Breast epithelium (tissue), 4 donors: ENCODE measurements at regions not wholly inside any gene's neighbourhood (a gene's known extent, or its start where the extent isn't known, plus 50 kb on each side); places are given as distances from the start of the nearest gene placed in this dataset.

Experiments
- DNase-seq, 2 donors: peaks; one replicate each; pipeline ENCODE4 v3.0.0-alpha.2; 2019; ENCODE audit warnings: low spot score in 2 of 2
- H3K27ac ChIP-seq, 2 donors: fragments of 200-600 bp; sonication (generic) in 1 of 2; one replicate each; pipeline ENCODE4 v1.5.1; 2016 to 2019; ENCODE audit warnings: mild to moderate bottlenecking in 1 of 2
- H3K27me3 ChIP-seq, 2 donors: fragments of 200-600 bp; sonication (generic) in 1 of 2; one replicate each; pipeline versions ENCODE4 v1.5.1 to v1.6.0; 2017 to 2019; ENCODE audit warnings: control low read depth in 1 of 2, mild to moderate bottlenecking in 1 of 2
- H3K36me3 ChIP-seq: fragments of 200-600 bp; one replicate; pipeline ENCODE4 v1.5.1; 2019
- H3K4me1 ChIP-seq, 2 donors: fragments of 200-600 bp; sonication (generic); one replicate each; pipeline ENCODE4 v1.5.1; 2016 to 2019; ENCODE audit warnings: control low read depth in 1 of 2
- H3K4me3 ChIP-seq, 3 donors: fragments of 200-600 bp; sonication (generic); 1 replicate in 2 of 3; 2 replicates in 1 of 3; pipeline ENCODE4 v1.5.1; 2016 to 2019; ENCODE audit warnings: mild to moderate bottlenecking in 3 of 3, moderate library complexity in 2 of 3
- H3K9me3 ChIP-seq, 2 donors: fragments of 200-600 bp; sonication (generic) in 1 of 2; one replicate each; pipeline ENCODE4 v1.5.1; 2016 to 2019; ENCODE audit warnings: control low read depth in 1 of 2
- CTCF ChIP-seq, 3 donors: fragments of 450-650 bp; IDR thresholded peaks; one replicate each; pipeline ENCODE4 v1.5.1; 2016 to 2017; ENCODE audit warnings: antibody characterized with exemption in 3 of 3, mild to moderate bottlenecking in 3 of 3, moderate library complexity in 3 of 3
- POLR2A ChIP-seq: fragments of 450-650 bp; IDR thresholded peaks from one replicate; pipeline ENCODE4 v1.6.1; 2016; ENCODE audit warnings: antibody characterized with exemption, mild to moderate bottlenecking, moderate library complexity
- POLR2AphosphoS5 ChIP-seq, 3 donors: sonication (generic); formaldehyde crosslinking; IDR thresholded peaks; one replicate each; pipeline ENCODE4 v1.6.1; 2017; ENCODE audit warnings: antibody characterized with exemption in 3 of 3
- intact Hi-C: fragments of 100-400 bp; cut with DNase I; formaldehyde crosslinking; loops from one replicate; pipeline ENCODE4 v1.15.1; 2023; ENCODE audit warnings: low total_unique reads

GRCh38 chr10:105644091-105644490, 1003.0 kb downstream of the SORCS3 start:
- intact Hi-C loops, result no loop called here
- Histone ChIP-seq H3K27me3 (no peaks in the 10 kb centered on the region), H3K36me3 (no peaks in the 10 kb centered on the region), H3K4me1 (no peaks in the 10 kb centered on the region), H3K27ac (no peak overlapping the region), H3K9me3 (no peaks in the 10 kb centered on the region), H3K4me3 (no peak overlapping the region)
- TF ChIP-seq POLR2AphosphoS5 (IDR thresholded peaks at IDR 0.05) (no peak), POLR2A (no peak), CTCF (IDR thresholded peaks at IDR 0.05) (no peak)
- no peak for DNase-seq

- no peak overlapping the region for H3K27ac ChIP-seq
- no peak overlapping the region for H3K4me3 ChIP-seq
- TF ChIP-seq POLR2AphosphoS5 (IDR thresholded peaks at IDR 0.05) (no peak), POLR2A (no peak), CTCF (IDR thresholded peaks at IDR 0.05) (no peak)
- H3K36me3 ChIP-seq, result no peaks in the 10 kb centered on the region
- intact Hi-C loops, result no loop called here
- DNase-seq, result no peak
- no peaks in the 10 kb centered on the region for H3K27me3 ChIP-seq
- no peaks in the 10 kb centered on the region for H3K9me3 ChIP-seq
- H3K4me1 ChIP-seq, result no peaks in the 10 kb centered on the region
Observed at GRCh38 chr10:105643660-105644059, 1002.6 kb downstream of the SORCS3 start.

GRCh38 chr10:105634281-105634680, 993.2 kb downstream of the SORCS3 start:
- Histone ChIP-seq H3K4me1 (no peaks in the 10 kb centered on the region), H3K27ac (no peak overlapping the region), H3K9me3 (no peaks in the 10 kb centered on the region), H3K36me3 (no peaks in the 10 kb centered on the region), H3K27me3 (no peaks in the 10 kb centered on the region), H3K4me3 (no peak overlapping the region)
- intact Hi-C loops, result no loop called here
- TF ChIP-seq CTCF (IDR thresholded peaks at IDR 0.05) (no peak), POLR2AphosphoS5 (IDR thresholded peaks at IDR 0.05) (no peak), POLR2A (no peak)
- DNase-seq, result no peak

GRCh38 chr10:105615715-105616365, 974.8 kb downstream of the SORCS3 start:
- Histone ChIP-seq H3K27me3 (no peaks in the 10 kb centered on the region), H3K9me3 (no peaks in the 10 kb centered on the region), H3K4me3 (no peak overlapping the region), H3K27ac (no peak overlapping the region), H3K36me3 (no peaks in the 10 kb centered on the region), H3K4me1 (no peaks in the 10 kb centered on the region)
- no peak for DNase-seq
- TF ChIP-seq CTCF (IDR thresholded peaks at IDR 0.05) (no peak), POLR2AphosphoS5 (IDR thresholded peaks at IDR 0.05) (no peak), POLR2A (no peak)
- intact Hi-C loops, result no loop called here

- H3K9me3 ChIP-seq, result no peaks in the 10 kb centered on the region
- no peak overlapping the region for H3K27ac ChIP-seq
- H3K4me1 ChIP-seq, result no peaks in the 10 kb centered on the region
- H3K27me3 ChIP-seq, result no peaks in the 10 kb centered on the region
- H3K4me3 ChIP-seq, result no peak overlapping the region
- DNase-seq, result no peak
- H3K36me3 ChIP-seq, result no peaks in the 10 kb centered on the region
- intact Hi-C loops, result no loop called here
- TF ChIP-seq POLR2A (no peak), CTCF (IDR thresholded peaks at IDR 0.05) (no peak), POLR2AphosphoS5 (IDR thresholded peaks at IDR 0.05) (no peak)
Observed at GRCh38 chr10:105611244-105611798, 970.2 kb downstream of the SORCS3 start.
